ENCODE measurements at regions not wholly inside any gene's neighbourhood (a gene's known extent, or its start where the extent isn't known, plus 50 kb on each side); places are given as distances from the start of the nearest gene placed in this dataset.

DNA sequence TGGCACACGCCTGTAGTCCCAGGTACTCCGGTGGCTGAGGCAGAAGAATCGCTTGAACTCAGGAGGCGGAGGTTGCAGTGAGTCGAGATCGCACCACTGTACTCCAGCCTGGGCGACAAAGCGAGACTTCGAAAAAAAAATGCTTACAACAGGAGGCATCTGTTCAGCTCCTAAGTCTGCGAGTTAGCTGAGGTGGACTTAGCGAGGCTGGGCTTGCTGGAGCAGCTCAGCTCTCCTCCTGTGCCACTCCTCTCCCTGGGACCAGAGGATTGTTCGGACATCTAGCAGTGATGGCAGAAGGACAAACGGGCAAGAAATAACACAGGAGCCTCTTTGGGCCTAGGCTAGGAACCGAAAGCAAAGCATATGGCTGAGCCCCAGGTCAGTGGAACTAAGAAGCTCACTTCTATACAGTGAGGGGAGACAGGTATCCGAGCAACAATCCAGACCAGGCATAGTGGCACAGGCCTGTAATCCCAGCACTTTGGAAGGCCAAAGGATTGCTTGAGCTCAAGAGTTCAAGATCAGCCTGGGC, 260.1 kb downstream of the GLI2 start:
- no peak overlapping the region for H3K27ac ChIP-seq
- H3K4me3 ChIP-seq = no peak overlapping the region
- H3K9me3 ChIP-seq (ENCODE audit: low read depth) = no peaks in the 10 kb centered on the region
- 97% methylated on average over 15 of the region's 15 CpGs for WGBS (ENCODE audit: low lambda C conversion rate, missing lambda C conversion rate)
- TF ChIP-seq EZH2phosphoT487 (IDR thresholded peaks at IDR 0.05; ENCODE audit: low read depth, severe bottlenecking, unreplicated experiment) (no peak), EZH2 (IDR thresholded peaks at IDR 0.05; ENCODE audit: borderline replicate concordance) (no peak)
- TF ChIP-seq, protein P1, sequence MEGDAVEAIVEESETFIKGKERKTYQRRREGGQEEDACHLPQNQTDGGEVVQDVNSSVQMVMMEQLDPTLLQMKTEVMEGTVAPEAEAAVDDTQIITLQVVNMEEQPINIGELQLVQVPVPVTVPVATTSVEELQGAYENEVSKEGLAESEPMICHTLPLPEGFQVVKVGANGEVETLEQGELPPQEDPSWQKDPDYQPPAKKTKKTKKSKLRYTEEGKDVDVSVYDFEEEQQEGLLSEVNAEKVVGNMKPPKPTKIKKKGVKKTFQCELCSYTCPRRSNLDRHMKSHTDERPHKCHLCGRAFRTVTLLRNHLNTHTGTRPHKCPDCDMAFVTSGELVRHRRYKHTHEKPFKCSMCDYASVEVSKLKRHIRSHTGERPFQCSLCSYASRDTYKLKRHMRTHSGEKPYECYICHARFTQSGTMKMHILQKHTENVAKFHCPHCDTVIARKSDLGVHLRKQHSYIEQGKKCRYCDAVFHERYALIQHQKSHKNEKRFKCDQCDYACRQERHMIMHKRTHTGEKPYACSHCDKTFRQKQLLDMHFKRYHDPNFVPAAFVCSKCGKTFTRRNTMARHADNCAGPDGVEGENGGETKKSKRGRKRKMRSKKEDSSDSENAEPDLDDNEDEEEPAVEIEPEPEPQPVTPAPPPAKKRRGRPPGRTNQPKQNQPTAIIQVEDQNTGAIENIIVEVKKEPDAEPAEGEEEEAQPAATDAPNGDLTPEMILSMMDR (IDR thresholded peaks at IDR 0.05; ENCODE audit: poor library complexity) = no peak
- H3K9me2 ChIP-seq (replicated peaks; ENCODE audit: insufficient read depth) = no peaks in the 10 kb centered on the region
- H2AFZ ChIP-seq = no peak overlapping the region
- H3K4me2 ChIP-seq = no peak overlapping the region
- H3K36me3 ChIP-seq (replicated peaks; ENCODE audit: insufficient read depth, low read depth) = no peaks in the 10 kb centered on the region
- H4K20me1 ChIP-seq (ENCODE audit: insufficient read depth, poor library complexity, severe bottlenecking) = no peaks in the 10 kb centered on the region
- H3K27me3 ChIP-seq = no peaks in the 10 kb centered on the region
- no peak for DNase-seq (ENCODE audit: low spot score)
- no peaks in the 10 kb centered on the region for H3K4me1 ChIP-seq (ENCODE audit: insufficient read depth)
- H3K79me2 ChIP-seq = no peaks in the 10 kb centered on the region

DNA sequence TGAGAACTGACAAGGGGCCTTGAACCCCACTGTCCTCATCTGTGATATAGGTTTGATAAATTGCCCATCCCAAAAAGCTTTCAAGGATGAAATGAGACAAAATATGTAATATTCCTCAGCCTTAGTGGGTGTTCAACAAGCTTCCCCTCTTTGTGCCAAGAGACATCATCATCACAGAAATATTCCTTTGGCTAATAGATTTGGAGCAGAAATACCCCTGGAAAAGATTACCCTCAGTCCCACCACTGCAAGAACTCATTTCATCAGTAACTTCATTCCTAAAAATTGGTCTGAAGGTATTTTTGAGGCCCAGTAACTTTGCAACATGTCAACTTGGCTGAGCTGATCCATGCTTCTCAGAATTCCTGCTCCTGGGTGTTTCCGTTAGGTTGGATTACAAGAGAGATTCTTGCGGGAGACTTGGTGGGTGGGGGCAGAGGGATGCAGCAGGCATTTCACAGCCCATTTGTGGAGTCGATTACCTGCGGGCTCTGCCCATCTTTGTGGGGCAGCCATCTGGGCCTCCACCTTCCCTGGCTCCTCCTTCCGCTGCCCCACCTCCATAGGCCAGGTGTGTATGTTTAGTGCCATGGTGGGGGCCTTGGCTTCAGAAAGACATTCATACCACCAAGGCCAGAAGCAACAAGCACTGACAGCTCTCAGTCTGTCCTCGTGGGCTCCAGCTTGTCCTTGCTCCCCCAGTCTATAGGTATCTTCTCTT, 263.9 kb downstream of the GLI2 start:
- Histone ChIP-seq H3K36me3 (replicated peaks; ENCODE audit: insufficient read depth, low read depth) (no peaks in the 10 kb centered on the region), H3K4me3 (no peak overlapping the region), H3K4me2 (no peak overlapping the region), H3K79me2 (no peaks in the 10 kb centered on the region), H3K9me3 (ENCODE audit: low read depth) (no peaks in the 10 kb centered on the region), H3K4me1 (ENCODE audit: insufficient read depth) (no peaks in the 10 kb centered on the region), H3K9me2 (replicated peaks; ENCODE audit: insufficient read depth) (no peaks in the 10 kb centered on the region), H3K27me3 (no peaks in the 10 kb centered on the region), H3K27ac (no peak overlapping the region), H2AFZ (no peak overlapping the region), H4K20me1 (ENCODE audit: insufficient read depth, poor library complexity, severe bottlenecking) (no peaks in the 10 kb centered on the region)
- DNase-seq (ENCODE audit: low spot score) = no peak
- no peak for TF ChIP-seq EZH2 (IDR thresholded peaks at IDR 0.05; ENCODE audit: borderline replicate concordance)
- TF ChIP-seq, protein P1 (IDR thresholded peaks at IDR 0.05; ENCODE audit: poor library complexity) = no peak
- no peak for TF ChIP-seq EZH2phosphoT487 (IDR thresholded peaks at IDR 0.05; ENCODE audit: low read depth, severe bottlenecking, unreplicated experiment)
- WGBS (ENCODE audit: low lambda C conversion rate, missing lambda C conversion rate) = 93% methylated on average over 6 of the region's 6 CpGs

DNA sequence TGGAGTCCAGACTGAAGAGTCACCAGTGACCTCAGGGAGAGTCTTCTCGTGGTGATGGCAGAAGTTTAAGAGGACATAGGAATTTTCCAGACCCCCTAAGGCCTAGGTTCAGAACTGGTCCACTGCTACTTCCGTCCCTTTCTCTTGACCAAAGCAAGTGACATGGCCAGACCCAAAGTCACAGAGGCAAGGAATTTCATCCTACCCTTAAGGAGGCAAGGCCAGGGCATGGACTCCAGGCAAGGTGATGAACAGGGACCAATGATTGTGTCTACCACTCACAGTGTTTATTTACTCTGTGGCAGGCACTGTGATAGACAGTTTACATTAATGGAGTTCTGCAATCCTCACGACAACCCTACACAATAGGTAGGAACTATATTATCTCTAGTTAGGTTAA, 265.1 kb downstream of the GLI2 start:
- no peak for DNase-seq (ENCODE audit: low spot score)
- no peak overlapping the region for H3K27ac ChIP-seq
- TF ChIP-seq EZH2 (IDR thresholded peaks at IDR 0.05; ENCODE audit: borderline replicate concordance) (no peak), EZH2phosphoT487 (IDR thresholded peaks at IDR 0.05; ENCODE audit: low read depth, severe bottlenecking, unreplicated experiment) (no peak)
- TF ChIP-seq, protein P1 (IDR thresholded peaks at IDR 0.05; ENCODE audit: poor library complexity) = no peak
- H4K20me1 ChIP-seq (ENCODE audit: insufficient read depth, poor library complexity, severe bottlenecking) = no peaks in the 10 kb centered on the region
- H3K27me3 ChIP-seq = no peaks in the 10 kb centered on the region
- no peak overlapping the region for H3K4me3 ChIP-seq
- H3K4me2 ChIP-seq = no peak overlapping the region
- H2AFZ ChIP-seq = no peak overlapping the region
- no peaks in the 10 kb centered on the region for H3K79me2 ChIP-seq
- no peaks in the 10 kb centered on the region for H3K9me2 ChIP-seq (replicated peaks; ENCODE audit: insufficient read depth)
- no peaks in the 10 kb centered on the region for H3K9me3 ChIP-seq (ENCODE audit: low read depth)
- no peaks in the 10 kb centered on the region for H3K36me3 ChIP-seq (replicated peaks; ENCODE audit: insufficient read depth, low read depth)
- WGBS (ENCODE audit: low lambda C conversion rate, missing lambda C conversion rate) = 78% methylated on average over 3 of the region's 3 CpGs
- no peaks in the 10 kb centered on the region for H3K4me1 ChIP-seq (ENCODE audit: insufficient read depth)
